Vagina (tissue), 2 donors: ENCODE measurements at regions not wholly inside any gene's neighbourhood (a gene's known extent, or its start where the extent isn't known, plus 50 kb on each side); places are given as distances from the start of the nearest gene placed in this dataset.

Experiments
- DNase-seq, 2 donors: peaks; one replicate each; pipeline ENCODE4 v3.0.0-alpha.2; 2017; ENCODE audit errors: extremely low spot score in 2 of 2
- H3K27ac ChIP-seq: fragments of 200-600 bp; sonication (generic); one replicate; pipeline ENCODE4 v1.5.1; 2019
- H3K27me3 ChIP-seq: fragments of 200-600 bp; sonication (generic); one replicate; pipeline ENCODE4 v1.5.1; 2019
- H3K36me3 ChIP-seq, 2 donors: fragments of 200-600 bp; sonication (generic); one replicate each; pipeline ENCODE4 v1.5.1; 2017 to 2019
- H3K4me1 ChIP-seq: fragments of 200-600 bp; sonication (generic); one replicate; pipeline ENCODE4 v1.5.1; 2019
- H3K4me3 ChIP-seq, 2 donors: fragments of 200-600 bp; sonication (generic); 1 replicate in 1 of 2; 2 replicates in 1 of 2; pipeline ENCODE4 v1.5.1; 2016 to 2019
- H3K9me3 ChIP-seq: fragments of 200-600 bp; sonication (generic); one replicate; pipeline ENCODE4 v1.5.1; 2019
- CTCF ChIP-seq, 3 experiments: fragments of 450-650 bp in 2 of 3; fragments of 200-600 bp in 1 of 3; sonication (generic) in 1 of 3; IDR thresholded peaks; one replicate each; pipeline ENCODE4 v1.5.1; 2017 to 2019; ENCODE audit warnings: antibody characterized with exemption in 3 of 3, mild to moderate bottlenecking in 2 of 3, moderate library complexity in 2 of 3
- POLR2A ChIP-seq, 2 donors: fragments of 450-650 bp; IDR thresholded peaks; one replicate each; pipeline ENCODE4 v1.6.1; 2017; ENCODE audit warnings: antibody characterized with exemption in 2 of 2, mild to moderate bottlenecking in 2 of 2, moderate library complexity in 2 of 2
- POLR2AphosphoS5 ChIP-seq, 2 donors: sonication (generic); formaldehyde crosslinking; IDR thresholded peaks; one replicate each; pipeline ENCODE4 v1.9.0; 2017; ENCODE audit warnings: antibody characterized with exemption in 2 of 2, mild to moderate bottlenecking in 2 of 2, low read depth in 1 of 2; ENCODE audit not compliant: insufficient read depth in 1 of 2
- intact Hi-C: fragments of 100-400 bp; cut with DNase I; formaldehyde crosslinking; loops from one replicate; pipeline ENCODE4 v1.15.1; 2023

DNA sequence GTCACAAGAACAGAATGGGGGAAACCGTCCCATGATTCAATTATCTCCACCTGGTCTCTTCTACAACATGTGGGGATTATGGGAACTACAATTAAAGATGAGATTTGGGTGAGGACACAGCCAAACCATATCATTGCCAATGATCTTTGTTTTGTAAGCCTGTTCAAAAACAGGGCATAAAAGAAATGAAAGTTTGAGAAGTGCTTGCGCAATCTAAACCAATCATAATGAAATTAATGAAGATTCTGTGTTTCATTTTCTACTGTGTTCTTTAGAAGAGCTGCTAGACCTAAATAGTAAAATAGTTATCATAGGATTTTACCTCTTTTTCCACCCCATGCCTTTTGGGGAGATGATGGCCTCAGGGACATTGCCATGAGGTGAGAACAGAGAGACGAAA, 761.3 kb downstream of the HDGFL1 start:
- intact Hi-C loops = no loop called here
- no peaks in the 10 kb centered on the region for H3K4me1 ChIP-seq
- no peak overlapping the region for H3K4me3 ChIP-seq
- no peaks in the 10 kb centered on the region for H3K9me3 ChIP-seq
- no peak overlapping the region for H3K27ac ChIP-seq
- no peaks in the 10 kb centered on the region for H3K36me3 ChIP-seq
- no peak for DNase-seq
- H3K27me3 ChIP-seq = no peaks in the 10 kb centered on the region
- TF ChIP-seq POLR2A (IDR thresholded peaks at IDR 0.05) (no peak), CTCF (IDR thresholded peaks at IDR 0.05) (no peak), POLR2AphosphoS5 (IDR thresholded peaks at IDR 0.05; ENCODE audit: insufficient read depth in 1 of 2, low read depth in 1 of 2) (no peak)

DNA sequence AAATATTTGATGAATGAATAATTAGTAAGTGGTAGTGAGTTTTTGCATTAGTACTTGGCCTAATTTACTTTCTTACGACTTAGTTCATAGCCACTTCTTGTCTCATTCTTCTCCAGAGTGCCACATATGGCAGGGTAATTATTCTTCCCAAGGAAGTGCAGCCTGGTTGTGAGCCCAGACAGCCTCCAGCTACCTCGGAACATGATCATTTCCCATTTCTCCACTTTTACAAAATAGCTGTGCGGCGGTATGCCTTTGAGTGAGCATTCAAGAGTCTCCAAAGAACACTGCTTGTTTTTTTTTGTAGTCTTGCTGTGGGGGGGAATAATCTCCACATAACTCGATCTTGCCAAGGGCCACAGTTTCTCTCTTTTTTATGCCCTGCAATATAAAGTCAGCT, 765.0 kb downstream of the HDGFL1 start:
- intact Hi-C loops = no loop called here
- Histone ChIP-seq H3K4me1 (no peaks in the 10 kb centered on the region), H3K27ac (no peak overlapping the region), H3K27me3 (no peaks in the 10 kb centered on the region), H3K9me3 (no peaks in the 10 kb centered on the region), H3K36me3 (no peaks in the 10 kb centered on the region), H3K4me3 (no peak overlapping the region)
- no peak for DNase-seq
- TF ChIP-seq POLR2A (IDR thresholded peaks at IDR 0.05) (no peak), CTCF (IDR thresholded peaks at IDR 0.05) (no peak), POLR2AphosphoS5 (IDR thresholded peaks at IDR 0.05; ENCODE audit: insufficient read depth in 1 of 2, low read depth in 1 of 2) (no peak)

DNA sequence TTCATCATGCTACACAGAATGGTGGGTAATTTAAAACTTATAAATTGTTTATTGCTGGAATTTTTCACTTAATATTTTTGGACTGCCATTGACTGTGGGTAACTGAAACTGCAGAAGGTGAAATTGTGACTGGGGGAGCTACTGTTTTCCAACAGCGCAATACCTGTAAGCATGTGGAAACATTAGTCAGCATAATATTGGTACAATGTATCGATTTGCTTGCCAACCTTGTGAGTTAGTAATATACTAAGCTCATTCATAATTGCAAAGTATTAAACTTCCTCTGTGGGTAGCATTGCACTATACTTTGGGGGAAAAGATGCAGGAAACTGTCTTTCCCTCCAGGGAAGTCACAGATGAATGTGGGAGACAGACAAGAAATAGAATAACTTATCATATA, 766.5 kb downstream of the HDGFL1 start:
- H3K27ac ChIP-seq = no peak overlapping the region
- no peaks in the 10 kb centered on the region for H3K4me1 ChIP-seq
- no peak overlapping the region for H3K4me3 ChIP-seq
- no peak for DNase-seq
- no peaks in the 10 kb centered on the region for H3K36me3 ChIP-seq
- no peaks in the 10 kb centered on the region for H3K27me3 ChIP-seq
- intact Hi-C loops = no loop called here
- no peak for TF ChIP-seq CTCF (IDR thresholded peaks at IDR 0.05)
- no peak for TF ChIP-seq POLR2A (IDR thresholded peaks at IDR 0.05)
- no peak for TF ChIP-seq POLR2AphosphoS5 (IDR thresholded peaks at IDR 0.05; ENCODE audit: insufficient read depth in 1 of 2, low read depth in 1 of 2)
- no peaks in the 10 kb centered on the region for H3K9me3 ChIP-seq

DNA sequence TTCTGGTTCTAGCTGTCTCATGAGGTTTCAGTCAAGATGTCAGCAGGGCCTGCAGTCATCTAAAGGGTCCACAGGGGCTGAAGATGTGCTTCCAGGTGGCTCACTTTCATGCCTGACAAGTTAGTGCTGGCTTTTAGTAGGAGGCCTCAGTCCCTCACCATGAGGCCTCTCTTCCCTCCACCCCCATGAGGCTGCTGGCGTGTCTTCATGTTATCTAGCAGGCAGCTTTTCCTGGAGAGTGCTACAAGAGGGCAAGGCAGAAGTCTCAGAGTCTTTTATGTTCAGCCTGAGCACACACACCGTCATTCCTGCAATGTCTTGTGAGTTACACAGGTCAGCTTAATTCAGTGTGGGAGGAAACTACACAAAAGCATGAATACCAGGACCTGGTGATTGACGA, 769.9 kb downstream of the HDGFL1 start:
- intact Hi-C loops = no loop called here
- no peak for DNase-seq
- no peaks in the 10 kb centered on the region for H3K36me3 ChIP-seq

GRCh38 chr6:23340271-23340670, 770.9 kb downstream of the HDGFL1 start:
- H3K27me3 ChIP-seq = no peaks in the 10 kb centered on the region
- H3K9me3 ChIP-seq = no peaks in the 10 kb centered on the region
- H3K4me3 ChIP-seq = no peak overlapping the region
- intact Hi-C loops = no loop called here
- no peaks in the 10 kb centered on the region for H3K4me1 ChIP-seq
- DNase-seq = no peak
- H3K27ac ChIP-seq = no peak overlapping the region
- TF ChIP-seq POLR2AphosphoS5 (IDR thresholded peaks at IDR 0.05; ENCODE audit: insufficient read depth in 1 of 2, low read depth in 1 of 2) = no peak
- TF ChIP-seq POLR2A (IDR thresholded peaks at IDR 0.05) = no peak
- no peak for TF ChIP-seq CTCF (IDR thresholded peaks at IDR 0.05)
- no peaks in the 10 kb centered on the region for H3K36me3 ChIP-seq

More for the DNA sequence above, 769.9 kb downstream of the HDGFL1 start:
- Histone ChIP-seq H3K27me3 (no peaks in the 10 kb centered on the region), H3K27ac (no peak overlapping the region), H3K9me3 (no peaks in the 10 kb centered on the region), H3K4me3 (no peak overlapping the region), H3K4me1 (no peaks in the 10 kb centered on the region)
- TF ChIP-seq CTCF (IDR thresholded peaks at IDR 0.05) = no peak
- no peak for TF ChIP-seq POLR2AphosphoS5 (IDR thresholded peaks at IDR 0.05; ENCODE audit: insufficient read depth in 1 of 2, low read depth in 1 of 2)
- no peak for TF ChIP-seq POLR2A (IDR thresholded peaks at IDR 0.05)
